GM13977 (cell line): ENCODE measurements at regions not wholly inside any gene's neighbourhood (a gene's known extent, or its start where the extent isn't known, plus 50 kb on each side); places are given as distances from the start of the nearest gene placed in this dataset.

Experiments
- DNase-seq: peaks from one replicate; pipeline ENCODE4 v3.0.0; 2012; ENCODE audit warnings: low spot score
- CTCF ChIP-seq: IDR thresholded peaks from 2 replicates; pipeline ENCODE4 v1.5.1; 2012; ENCODE audit warnings: mild to moderate bottlenecking, control low read depth; ENCODE audit not compliant: insufficient read depth; ENCODE audit errors: extremely low read depth, missing control alignments
- in situ Hi-C: fragments of 300-500 bp; cut with MboI; formaldehyde crosslinking; loops from one replicate; pipeline ENCODE4 v1.12.0; 2022; ENCODE audit warnings: low sequenced_read_pairs, low pct_unique_long_range_greater_than_20kb, mixed read lengths, inconsistent platforms; ENCODE audit not compliant: unreplicated experiment

DNA sequence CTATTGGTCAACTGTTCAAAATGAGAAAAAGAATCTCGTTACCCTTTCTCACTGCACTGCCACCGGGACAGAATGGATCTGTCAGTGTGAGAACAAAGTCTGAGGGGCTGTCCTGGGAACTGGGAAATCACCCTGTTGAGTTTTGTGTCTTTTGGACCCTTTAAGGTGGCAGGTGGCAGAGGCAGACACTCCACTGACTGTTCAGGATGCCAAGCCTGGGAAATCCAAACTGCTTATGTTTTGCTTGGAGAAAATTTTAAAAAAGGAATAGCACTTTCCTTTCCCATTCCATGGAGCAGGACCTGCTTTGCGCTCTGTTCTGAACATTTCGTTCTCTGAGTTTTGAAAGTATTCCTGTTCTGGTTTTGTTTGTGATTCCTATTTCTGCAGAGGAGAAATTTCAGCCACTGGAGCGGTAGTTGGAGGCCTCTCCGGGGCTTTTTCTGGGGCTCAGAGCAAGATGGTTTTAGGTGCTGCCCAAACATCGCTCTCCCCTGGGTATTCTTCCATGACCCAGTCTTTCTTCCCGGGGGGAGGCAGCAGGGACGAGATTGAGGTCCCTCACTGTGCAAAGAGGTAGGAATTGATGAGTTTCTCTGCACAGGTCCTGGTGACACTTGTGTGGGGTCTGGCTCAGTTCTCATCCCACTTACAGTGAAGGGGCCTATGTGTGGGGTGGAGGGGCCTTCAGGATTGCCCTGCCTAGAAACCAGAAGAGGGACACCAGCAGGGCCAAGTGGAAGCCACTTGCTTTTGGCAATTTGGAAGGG lies 138.5 kb upstream of the SYT13 start:
- no peak for TF ChIP-seq CTCF
- in situ Hi-C loops = no loop called here
- DNase-seq = no peak

GRCh38 chr11:45423475-45424120 lies 137.5 kb upstream of the SYT13 start:
- no peak for DNase-seq
- in situ Hi-C loops = no loop called here
- no peak for TF ChIP-seq CTCF

DNA sequence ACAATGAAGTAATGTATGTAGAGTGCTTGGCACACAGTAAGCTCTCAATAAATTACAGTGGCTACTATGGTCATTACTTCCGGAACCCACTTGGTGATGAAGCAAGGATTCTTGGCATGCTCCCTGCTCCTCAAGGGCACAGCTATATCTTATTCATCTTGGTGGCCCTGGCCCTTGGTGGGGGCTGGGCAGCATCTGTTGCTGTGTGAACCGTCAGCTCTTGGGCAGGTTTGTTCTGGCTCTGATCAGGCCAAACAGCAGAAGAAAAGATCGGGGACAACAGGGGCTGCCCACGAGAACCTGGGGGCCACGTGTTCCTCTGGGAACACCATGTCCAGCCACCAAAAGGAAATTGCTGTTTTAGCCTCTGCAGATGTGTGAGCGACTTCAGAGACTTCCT lies 136.9 kb upstream of the SYT13 start:
- no peak for DNase-seq
- in situ Hi-C loops = no loop called here
- TF ChIP-seq CTCF = no peak

DNA sequence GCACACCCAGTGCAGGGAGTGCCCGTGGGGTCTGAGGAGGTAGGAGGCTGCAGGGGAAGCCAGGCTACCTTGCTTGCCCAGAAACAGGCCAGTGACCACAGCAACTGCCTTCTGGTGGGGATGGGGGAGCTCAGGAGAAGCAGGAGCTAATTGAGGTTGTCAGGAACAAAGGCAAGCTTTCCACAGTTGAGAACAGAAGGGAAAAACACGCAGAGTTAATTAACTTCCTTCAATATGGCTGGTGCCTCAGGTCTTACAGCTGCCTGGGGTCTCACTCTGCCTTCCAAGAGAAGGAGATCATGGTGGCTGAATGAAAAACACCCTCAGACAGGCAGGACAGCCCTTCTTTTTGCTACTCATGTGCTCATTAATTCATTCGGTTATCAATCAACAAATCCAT lies 127.9 kb upstream of the SYT13 start:
- no peak for TF ChIP-seq CTCF
- no peak for DNase-seq
- in situ Hi-C loops = no loop called here

- no peak for TF ChIP-seq CTCF
- in situ Hi-C loops = no loop called here
- no peak for DNase-seq
Measured at GRCh38 chr11:45413156-45413858, 127.2 kb upstream of the SYT13 start.

GRCh38 chr11:45412521-45412920 lies 126.4 kb upstream of the SYT13 start:
- in situ Hi-C loops = no loop called here

More at GRCh38 chr11:45412521-45412920, 126.4 kb upstream of the SYT13 start:
- no peak for DNase-seq
- no peak for TF ChIP-seq CTCF
